Liver (tissue), 8 donors: ENCODE measurements at regions not wholly inside any gene's neighbourhood (a gene's known extent, or its start where the extent isn't known, plus 50 kb on each side); places are given as distances from the start of the nearest gene placed in this dataset.

Experiments
- DNase-seq: peaks from one replicate; pipeline ENCODE4 v3.0.0-alpha.2; 2017; ENCODE audit warnings: low spot score
- H3K27ac ChIP-seq, 2 donors: one replicate each; pipeline ENCODE4 v1.7.0; 2013; ENCODE audit warnings: inconsistent platforms in 2 of 2, low read length in 2 of 2, control low read depth in 1 of 2, low read depth in 1 of 2, mild to moderate bottlenecking in 1 of 2
- H3K27me3 ChIP-seq, 4 donors: one replicate each; pipeline versions ENCODE4 v1.6.1 to v1.7.0; 2013; ENCODE audit warnings: low read length in 3 of 4, inconsistent platforms in 1 of 4, mild to moderate bottlenecking in 1 of 4, moderate library complexity in 1 of 4; ENCODE audit not compliant: control insufficient read depth in 4 of 4, insufficient read depth in 4 of 4
- H3K36me3 ChIP-seq, 4 donors: one replicate each; pipeline versions ENCODE4 v1.6.1 to v1.7.0; 2013; ENCODE audit warnings: low read length in 3 of 4, mild to moderate bottlenecking in 3 of 4, low read depth in 1 of 4, moderate library complexity in 1 of 4; ENCODE audit not compliant: control insufficient read depth in 4 of 4, insufficient read depth in 3 of 4
- H3K4me1 ChIP-seq, 4 donors: one replicate each; pipeline versions ENCODE4 v1.6.1 to v1.7.0; 2013; ENCODE audit warnings: low read length in 3 of 4, mild to moderate bottlenecking in 3 of 4, moderate library complexity in 1 of 4; ENCODE audit not compliant: control insufficient read depth in 4 of 4, insufficient read depth in 4 of 4
- H3K4me3 ChIP-seq, 3 donors: one replicate each; pipeline versions ENCODE4 v1.6.1 to v1.7.0; 2013; ENCODE audit warnings: low read length in 3 of 3, control low read depth in 1 of 3, low read depth in 1 of 3, mild to moderate bottlenecking in 1 of 3
- H3K9ac ChIP-seq, 2 donors: one replicate each; pipeline ENCODE4 v1.7.0; 2013; ENCODE audit warnings: low read length in 2 of 2, mild to moderate bottlenecking in 2 of 2, moderate library complexity in 2 of 2, control low read depth in 1 of 2, low read depth in 1 of 2
- H3K9me3 ChIP-seq, 4 donors: one replicate each; pipeline versions ENCODE4 v1.6.1 to v1.7.0; 2013; ENCODE audit warnings: low read length in 3 of 4; ENCODE audit not compliant: control insufficient read depth in 4 of 4
- EGR1 ChIP-seq, 2 donors: IDR thresholded peaks; 2 replicates each; pipeline ENCODE4 v1.6.1; 2016 to 2018; ENCODE audit warnings: antibody characterized with exemption in 2 of 2, low read depth in 2 of 2
- FOXA1 ChIP-seq: IDR thresholded peaks from 2 replicates; pipeline ENCODE4 v1.6.1; 2016; ENCODE audit warnings: antibody characterized with exemption
- FOXA2 ChIP-seq: IDR thresholded peaks from 2 replicates; pipeline ENCODE4 v1.6.1; 2016; ENCODE audit warnings: antibody characterized with exemption
- GABPA ChIP-seq, 2 donors: IDR thresholded peaks in 1 of 2; conservative IDR thresholded peaks in 1 of 2; 2 replicates each; pipeline ENCODE4 v1.6.1; 2016; ENCODE audit warnings: antibody characterized with exemption in 2 of 2, mild to moderate bottlenecking in 1 of 2, moderate library complexity in 1 of 2
- HNF4A ChIP-seq, 2 donors: conservative IDR thresholded peaks; 2 replicates each; pipeline ENCODE4 v1.6.1; 2016; ENCODE audit warnings: antibody characterized with exemption in 2 of 2, mild to moderate bottlenecking in 2 of 2
- HNF4G ChIP-seq: IDR thresholded peaks from 2 replicates; pipeline ENCODE4 v1.6.1; 2016; ENCODE audit warnings: antibody characterized with exemption
- JUND ChIP-seq, 2 donors: IDR thresholded peaks; 2 replicates each; pipeline ENCODE4 v1.6.1; 2016; ENCODE audit warnings: antibody characterized with exemption in 2 of 2
- NR2F2 ChIP-seq: IDR thresholded peaks from 2 replicates; pipeline ENCODE4 v1.6.1; 2016; ENCODE audit warnings: antibody characterized with exemption
- RAD21 ChIP-seq, 2 donors: IDR thresholded peaks; 2 replicates each; pipeline ENCODE4 v1.6.1; 2016; ENCODE audit warnings: antibody characterized with exemption in 2 of 2, mild to moderate bottlenecking in 2 of 2
- RXRA ChIP-seq, 2 donors: IDR thresholded peaks; 2 replicates each; pipeline ENCODE4 v1.6.1; 2017 to 2018; ENCODE audit warnings: antibody characterized with exemption in 2 of 2, mild to moderate bottlenecking in 1 of 2
- SP1 ChIP-seq: IDR thresholded peaks from 2 replicates; pipeline ENCODE4 v1.6.1; 2018; ENCODE audit warnings: antibody characterized with exemption, mild to moderate bottlenecking
- TAF1 ChIP-seq: conservative IDR thresholded peaks from 2 replicates; pipeline ENCODE4 v1.6.1; 2016; ENCODE audit warnings: antibody characterized with exemption, mild to moderate bottlenecking
- YY1 ChIP-seq: IDR thresholded peaks from 2 replicates; pipeline ENCODE4 v1.6.1; 2016; ENCODE audit warnings: antibody characterized with exemption, mild to moderate bottlenecking
- WGBS: extraction: QIAGEN DNeasy Blood & Tissue Kit; methylation state at CpG from one replicate; pipeline ENCODE4 v1.1.7; 2013; 5-methylcytosine and 5-hydroxymethylcytosine counted together
- TF ChIP-seq, protein P1 (sequence below): IDR thresholded peaks from 2 replicates; pipeline ENCODE4 v1.6.1; 2016; ENCODE audit warnings: antibody characterized with exemption, mild to moderate bottlenecking
- TF ChIP-seq, protein P2 (sequence below): fragments of 150-350 bp; IDR thresholded peaks from 2 replicates; pipeline ENCODE4 v1.5.1; 2017; ENCODE audit warnings: improper control_type of control experiment, low read depth, low read length; ENCODE audit not compliant: missing input control
- TF ChIP-seq, protein P3 (sequence below): IDR thresholded peaks from 2 replicates; pipeline ENCODE4 v1.6.1; 2016; ENCODE audit warnings: antibody characterized with exemption
- TF ChIP-seq, protein P4 (sequence below): IDR thresholded peaks from 2 replicates; pipeline ENCODE4 v1.6.1; 2016; ENCODE audit warnings: antibody characterized with exemption
- TF ChIP-seq, protein P5 (sequence below): IDR thresholded peaks from 2 replicates; pipeline ENCODE4 v1.6.1; 2016; ENCODE audit warnings: antibody characterized with exemption
- donor health status: healthy.
- donor health status: healthy.
- donor health status: healthy.
- donor health status: healthy.
- donor health status: healthy.

DNA sequence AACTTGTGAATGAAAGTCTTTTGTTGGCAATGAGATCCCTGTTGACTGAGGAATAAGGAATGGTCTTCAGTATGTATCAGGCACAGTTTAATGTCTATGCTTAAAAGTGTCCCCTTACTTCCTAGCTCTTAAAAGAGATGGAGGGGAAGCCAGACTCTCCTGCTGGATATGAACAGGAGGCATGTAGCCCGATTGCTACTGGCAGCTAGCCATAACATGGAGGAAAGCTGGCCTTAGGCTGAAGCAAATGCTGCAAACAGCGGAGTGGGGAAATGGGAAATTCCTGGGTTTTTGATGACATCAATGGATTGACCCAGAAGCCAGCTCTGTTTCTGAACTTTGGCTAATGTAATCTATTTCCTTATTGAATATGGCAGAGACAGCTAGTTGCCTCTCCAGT is 266.1 kb downstream of the SLC4A3 start (continued):
- TF ChIP-seq, protein P1, sequence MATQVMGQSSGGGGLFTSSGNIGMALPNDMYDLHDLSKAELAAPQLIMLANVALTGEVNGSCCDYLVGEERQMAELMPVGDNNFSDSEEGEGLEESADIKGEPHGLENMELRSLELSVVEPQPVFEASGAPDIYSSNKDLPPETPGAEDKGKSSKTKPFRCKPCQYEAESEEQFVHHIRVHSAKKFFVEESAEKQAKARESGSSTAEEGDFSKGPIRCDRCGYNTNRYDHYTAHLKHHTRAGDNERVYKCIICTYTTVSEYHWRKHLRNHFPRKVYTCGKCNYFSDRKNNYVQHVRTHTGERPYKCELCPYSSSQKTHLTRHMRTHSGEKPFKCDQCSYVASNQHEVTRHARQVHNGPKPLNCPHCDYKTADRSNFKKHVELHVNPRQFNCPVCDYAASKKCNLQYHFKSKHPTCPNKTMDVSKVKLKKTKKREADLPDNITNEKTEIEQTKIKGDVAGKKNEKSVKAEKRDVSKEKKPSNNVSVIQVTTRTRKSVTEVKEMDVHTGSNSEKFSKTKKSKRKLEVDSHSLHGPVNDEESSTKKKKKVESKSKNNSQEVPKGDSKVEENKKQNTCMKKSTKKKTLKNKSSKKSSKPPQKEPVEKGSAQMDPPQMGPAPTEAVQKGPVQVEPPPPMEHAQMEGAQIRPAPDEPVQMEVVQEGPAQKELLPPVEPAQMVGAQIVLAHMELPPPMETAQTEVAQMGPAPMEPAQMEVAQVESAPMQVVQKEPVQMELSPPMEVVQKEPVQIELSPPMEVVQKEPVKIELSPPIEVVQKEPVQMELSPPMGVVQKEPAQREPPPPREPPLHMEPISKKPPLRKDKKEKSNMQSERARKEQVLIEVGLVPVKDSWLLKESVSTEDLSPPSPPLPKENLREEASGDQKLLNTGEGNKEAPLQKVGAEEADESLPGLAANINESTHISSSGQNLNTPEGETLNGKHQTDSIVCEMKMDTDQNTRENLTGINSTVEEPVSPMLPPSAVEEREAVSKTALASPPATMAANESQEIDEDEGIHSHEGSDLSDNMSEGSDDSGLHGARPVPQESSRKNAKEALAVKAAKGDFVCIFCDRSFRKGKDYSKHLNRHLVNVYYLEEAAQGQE, result no peak
- no peak for TF ChIP-seq RXRA (IDR thresholded peaks at IDR 0.05)
- TF ChIP-seq JUND (IDR thresholded peaks at IDR 0.05), result no peak

DNA sequence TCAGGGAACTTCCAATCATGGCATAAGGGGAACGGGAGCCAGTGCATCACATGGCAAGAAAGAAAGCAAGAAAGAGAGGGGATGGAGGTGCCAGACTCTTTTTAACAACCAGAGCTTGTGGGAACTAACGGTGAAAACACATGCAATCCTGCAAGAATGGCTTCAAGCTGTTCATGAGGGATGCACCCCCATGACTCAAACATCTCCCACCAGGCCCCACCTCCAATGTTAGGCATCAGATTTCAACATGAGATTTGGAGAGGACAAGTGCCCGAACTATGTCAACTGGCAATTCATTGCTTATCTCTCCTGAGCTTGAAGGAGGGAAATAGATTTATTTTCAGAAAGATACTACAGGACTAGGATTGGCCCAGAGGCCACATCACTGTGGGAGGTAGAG is 270.0 kb downstream of the SLC4A3 start:
- H3K36me3 ChIP-seq, result no peaks in the 10 kb centered on the region
- H3K4me1 ChIP-seq, result no peaks in the 10 kb centered on the region
- 23% methylated on average over 3 of the region's 3 CpGs for WGBS
- TF ChIP-seq FOXA1 (no peak), FOXA2 (no peak), YY1 (no peak), HNF4A (conservative IDR thresholded peaks at IDR 0.05) (no peak), SP1 (no peak), RXRA (IDR thresholded peaks at IDR 0.05) (no peak), JUND (IDR thresholded peaks at IDR 0.05) (no peak), TAF1 (no peak), GABPA (IDR thresholded peaks at IDR 0.05 in 1 of 2, conservative IDR thresholded peaks at IDR 0.05 in 1 of 2) (no peak), EGR1 (IDR thresholded peaks at IDR 0.05; ENCODE audit: low read depth in 2 of 2) (no peak), RAD21 (IDR thresholded peaks at IDR 0.05) (no peak), HNF4G (no peak), NR2F2 (no peak)
- TF ChIP-seq, protein P2, sequence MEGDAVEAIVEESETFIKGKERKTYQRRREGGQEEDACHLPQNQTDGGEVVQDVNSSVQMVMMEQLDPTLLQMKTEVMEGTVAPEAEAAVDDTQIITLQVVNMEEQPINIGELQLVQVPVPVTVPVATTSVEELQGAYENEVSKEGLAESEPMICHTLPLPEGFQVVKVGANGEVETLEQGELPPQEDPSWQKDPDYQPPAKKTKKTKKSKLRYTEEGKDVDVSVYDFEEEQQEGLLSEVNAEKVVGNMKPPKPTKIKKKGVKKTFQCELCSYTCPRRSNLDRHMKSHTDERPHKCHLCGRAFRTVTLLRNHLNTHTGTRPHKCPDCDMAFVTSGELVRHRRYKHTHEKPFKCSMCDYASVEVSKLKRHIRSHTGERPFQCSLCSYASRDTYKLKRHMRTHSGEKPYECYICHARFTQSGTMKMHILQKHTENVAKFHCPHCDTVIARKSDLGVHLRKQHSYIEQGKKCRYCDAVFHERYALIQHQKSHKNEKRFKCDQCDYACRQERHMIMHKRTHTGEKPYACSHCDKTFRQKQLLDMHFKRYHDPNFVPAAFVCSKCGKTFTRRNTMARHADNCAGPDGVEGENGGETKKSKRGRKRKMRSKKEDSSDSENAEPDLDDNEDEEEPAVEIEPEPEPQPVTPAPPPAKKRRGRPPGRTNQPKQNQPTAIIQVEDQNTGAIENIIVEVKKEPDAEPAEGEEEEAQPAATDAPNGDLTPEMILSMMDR, result no peak
- TF ChIP-seq, protein P3, sequence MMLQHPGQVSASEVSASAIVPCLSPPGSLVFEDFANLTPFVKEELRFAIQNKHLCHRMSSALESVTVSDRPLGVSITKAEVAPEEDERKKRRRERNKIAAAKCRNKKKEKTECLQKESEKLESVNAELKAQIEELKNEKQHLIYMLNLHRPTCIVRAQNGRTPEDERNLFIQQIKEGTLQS, result no peak
- TF ChIP-seq, protein P4, sequence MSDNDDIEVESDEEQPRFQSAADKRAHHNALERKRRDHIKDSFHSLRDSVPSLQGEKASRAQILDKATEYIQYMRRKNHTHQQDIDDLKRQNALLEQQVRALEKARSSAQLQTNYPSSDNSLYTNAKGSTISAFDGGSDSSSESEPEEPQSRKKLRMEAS, result no peak
- TF ChIP-seq, protein P5, sequence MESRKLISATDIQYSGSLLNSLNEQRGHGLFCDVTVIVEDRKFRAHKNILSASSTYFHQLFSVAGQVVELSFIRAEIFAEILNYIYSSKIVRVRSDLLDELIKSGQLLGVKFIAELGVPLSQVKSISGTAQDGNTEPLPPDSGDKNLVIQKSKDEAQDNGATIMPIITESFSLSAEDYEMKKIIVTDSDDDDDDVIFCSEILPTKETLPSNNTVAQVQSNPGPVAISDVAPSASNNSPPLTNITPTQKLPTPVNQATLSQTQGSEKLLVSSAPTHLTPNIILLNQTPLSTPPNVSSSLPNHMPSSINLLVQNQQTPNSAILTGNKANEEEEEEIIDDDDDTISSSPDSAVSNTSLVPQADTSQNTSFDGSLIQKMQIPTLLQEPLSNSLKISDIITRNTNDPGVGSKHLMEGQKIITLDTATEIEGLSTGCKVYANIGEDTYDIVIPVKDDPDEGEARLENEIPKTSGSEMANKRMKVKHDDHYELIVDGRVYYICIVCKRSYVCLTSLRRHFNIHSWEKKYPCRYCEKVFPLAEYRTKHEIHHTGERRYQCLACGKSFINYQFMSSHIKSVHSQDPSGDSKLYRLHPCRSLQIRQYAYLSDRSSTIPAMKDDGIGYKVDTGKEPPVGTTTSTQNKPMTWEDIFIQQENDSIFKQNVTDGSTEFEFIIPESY, result no peak
- TF ChIP-seq, protein P1, result no peak
- no peak overlapping the region for H3K4me3 ChIP-seq
- DNase-seq, result no peak
- H3K27me3 ChIP-seq, result peaks cover 0 to 4% (median 0%) of the 10 kb centered on the region in 4 donors
- H3K27ac ChIP-seq, result no peak overlapping the region
- no peak overlapping the region for H3K9ac ChIP-seq
- H3K9me3 ChIP-seq, result no peaks in the 10 kb centered on the region
